ENCODE measurements at regions not wholly inside any gene's neighbourhood (a gene's known extent, or its start where the extent isn't known, plus 50 kb on each side); places are given as distances from the start of the nearest gene placed in this dataset.

DNA sequence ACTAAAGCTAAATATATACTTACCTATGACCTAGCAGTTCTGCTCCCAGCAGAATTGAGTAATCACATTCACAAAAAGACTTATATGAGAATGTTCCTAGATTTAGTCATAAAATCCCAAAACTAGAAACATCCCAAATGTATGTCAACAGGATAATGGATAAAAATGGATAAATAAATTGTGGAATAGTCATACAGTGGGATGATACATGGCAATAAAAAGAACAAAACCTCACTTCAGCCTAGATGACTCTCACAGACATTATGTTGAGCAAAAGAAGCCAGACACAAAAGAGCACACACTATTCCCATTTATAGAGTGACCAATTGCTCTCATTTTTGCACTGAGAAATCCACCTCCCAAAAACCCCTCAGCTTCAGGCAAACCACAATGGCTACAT, 352.4 kb upstream of the HTR2A start:
- TF ChIP-seq EZH2phosphoT487 (conservative IDR thresholded peaks at IDR 0.05; ENCODE audit: low read length), result no peak
- no peak for TF ChIP-seq CTCF (IDR thresholded peaks at IDR 0.05; ENCODE audit: insufficient read depth, low read length, poor library complexity, severe bottlenecking)
- Histone ChIP-seq H3K27ac (ENCODE audit: low read depth, low read length) (no peak overlapping the region), H3K4me2 (ENCODE audit: low read depth, low read length, poor library complexity, severe bottlenecking) (no peak overlapping the region), H3K9me3 (ENCODE audit: insufficient read depth, low read length) (no peaks in the 10 kb centered on the region), H3K4me3 (ENCODE audit: insufficient read depth, low read length, poor library complexity, severe bottlenecking) (no peak overlapping the region), H3F3A (ENCODE audit: insufficient read depth) (no peaks in the 10 kb centered on the region), H3K27me3 (ENCODE audit: low read length) (no peaks in the 10 kb centered on the region), H3K9ac (ENCODE audit: low read length) (no peak overlapping the region), H3K36me3 (ENCODE audit: low read length) (no peaks in the 10 kb centered on the region), H2AFZ (ENCODE audit: low read depth, low read length, severe bottlenecking) (no peak overlapping the region), H4K20me1 (ENCODE audit: low read depth, low read length) (no peaks in the 10 kb centered on the region), H3K9me2 (replicated peaks; ENCODE audit: insufficient read depth, low read length) (no peaks in the 10 kb centered on the region), H3K79me2 (ENCODE audit: insufficient read depth, low read length) (no peaks in the 10 kb centered on the region)

DNA sequence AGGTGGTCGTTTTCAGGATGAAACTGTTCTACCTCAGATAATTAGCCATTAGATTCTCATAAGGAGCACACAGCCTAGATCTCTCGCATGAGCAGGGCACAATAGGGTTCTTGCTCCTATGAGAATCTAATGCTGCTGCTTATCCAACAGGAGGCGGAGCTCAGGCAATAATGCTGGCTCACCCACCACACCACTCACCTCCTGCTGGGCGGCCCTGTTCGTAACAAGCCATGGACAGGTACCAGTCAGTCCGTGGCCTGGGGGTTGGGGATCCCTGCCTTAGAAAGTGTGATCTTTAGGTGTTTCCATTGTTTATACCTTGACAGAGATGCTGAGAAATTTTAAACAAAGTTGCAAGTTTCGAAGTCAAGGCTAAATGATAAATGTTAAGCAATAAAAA, 344.6 kb upstream of the HTR2A start:
- no peak for TF ChIP-seq EZH2phosphoT487 (conservative IDR thresholded peaks at IDR 0.05; ENCODE audit: low read length)
- no peak for TF ChIP-seq CTCF (IDR thresholded peaks at IDR 0.05; ENCODE audit: insufficient read depth, low read length, poor library complexity, severe bottlenecking)
- no peaks in the 10 kb centered on the region for H3K36me3 ChIP-seq (ENCODE audit: low read length)

DNA sequence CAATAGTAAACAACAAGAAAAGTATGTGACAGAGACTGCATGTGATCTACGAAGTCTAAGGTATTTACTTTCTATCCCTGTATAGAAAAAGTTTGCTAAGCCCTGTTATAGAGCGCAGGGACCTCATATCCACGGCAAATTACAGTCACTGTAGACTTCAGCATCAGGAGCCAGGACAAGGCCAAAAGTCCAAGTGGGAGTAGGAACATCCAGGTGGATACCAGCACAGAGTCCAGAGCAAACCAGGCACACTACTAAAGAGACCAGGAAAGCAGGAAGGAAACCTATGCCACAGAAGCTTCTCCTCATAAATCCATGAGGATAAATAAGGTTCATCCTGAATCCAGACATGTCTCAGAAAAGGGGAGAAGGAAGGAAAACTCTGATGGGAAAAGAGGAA, 342.2 kb upstream of the HTR2A start:
- Histone ChIP-seq H3K27me3 (ENCODE audit: low read length) (no peaks in the 10 kb centered on the region), H4K20me1 (ENCODE audit: low read depth, low read length) (no peaks in the 10 kb centered on the region), H2AFZ (ENCODE audit: low read depth, low read length, severe bottlenecking) (no peak overlapping the region), H3K27ac (ENCODE audit: low read depth, low read length) (no peak overlapping the region), H3F3A (ENCODE audit: insufficient read depth) (no peaks in the 10 kb centered on the region), H3K9me2 (replicated peaks; ENCODE audit: insufficient read depth, low read length) (no peaks in the 10 kb centered on the region), H3K9me3 (ENCODE audit: insufficient read depth, low read length) (no peaks in the 10 kb centered on the region), H3K79me2 (ENCODE audit: insufficient read depth, low read length) (no peaks in the 10 kb centered on the region), H3K36me3 (ENCODE audit: low read length) (no peaks in the 10 kb centered on the region), H3K4me2 (ENCODE audit: low read depth, low read length, poor library complexity, severe bottlenecking) (no peak overlapping the region), H3K4me3 (ENCODE audit: insufficient read depth, low read length, poor library complexity, severe bottlenecking) (no peak overlapping the region), H3K9ac (ENCODE audit: low read length) (no peak overlapping the region)
- TF ChIP-seq CTCF (IDR thresholded peaks at IDR 0.05; ENCODE audit: insufficient read depth, low read length, poor library complexity, severe bottlenecking) (no peak), EZH2phosphoT487 (conservative IDR thresholded peaks at IDR 0.05; ENCODE audit: low read length) (no peak)

More for the DNA sequence above, 344.6 kb upstream of the HTR2A start:
- Histone ChIP-seq H3K4me3 (ENCODE audit: insufficient read depth, low read length, poor library complexity, severe bottlenecking) (no peak overlapping the region), H2AFZ (ENCODE audit: low read depth, low read length, severe bottlenecking) (no peak overlapping the region), H3K9me2 (replicated peaks; ENCODE audit: insufficient read depth, low read length) (no peaks in the 10 kb centered on the region), H3K9ac (ENCODE audit: low read length) (no peak overlapping the region), H3K27ac (ENCODE audit: low read depth, low read length) (no peak overlapping the region), H3K9me3 (ENCODE audit: insufficient read depth, low read length) (no peaks in the 10 kb centered on the region), H3K4me2 (ENCODE audit: low read depth, low read length, poor library complexity, severe bottlenecking) (no peak overlapping the region), H3K79me2 (ENCODE audit: insufficient read depth, low read length) (no peaks in the 10 kb centered on the region), H3K27me3 (ENCODE audit: low read length) (no peaks in the 10 kb centered on the region), H3F3A (ENCODE audit: insufficient read depth) (no peaks in the 10 kb centered on the region), H4K20me1 (ENCODE audit: low read depth, low read length) (no peaks in the 10 kb centered on the region)
